HG03469 (cell line): ENCODE measurements at regions not wholly inside any gene's neighbourhood (a gene's known extent, or its start where the extent isn't known, plus 50 kb on each side); places are given as distances from the start of the nearest gene placed in this dataset.
"Not testable (repeated sequence)": the region's sequence is repeated elsewhere in the genome, so short reads cannot be mapped to it uniquely, and the experiment has no call there.

Experiments used
- ATAC-seq: cut with Tn5 transposase; IDR thresholded peaks from one replicate; pipeline ENCODE4 v1.9.1; 2021; ENCODE audit warnings: mild to moderate bottlenecking, moderate library complexity, moderate number of reproducible peaks; ENCODE audit not compliant: unreplicated experiment

DNA sequence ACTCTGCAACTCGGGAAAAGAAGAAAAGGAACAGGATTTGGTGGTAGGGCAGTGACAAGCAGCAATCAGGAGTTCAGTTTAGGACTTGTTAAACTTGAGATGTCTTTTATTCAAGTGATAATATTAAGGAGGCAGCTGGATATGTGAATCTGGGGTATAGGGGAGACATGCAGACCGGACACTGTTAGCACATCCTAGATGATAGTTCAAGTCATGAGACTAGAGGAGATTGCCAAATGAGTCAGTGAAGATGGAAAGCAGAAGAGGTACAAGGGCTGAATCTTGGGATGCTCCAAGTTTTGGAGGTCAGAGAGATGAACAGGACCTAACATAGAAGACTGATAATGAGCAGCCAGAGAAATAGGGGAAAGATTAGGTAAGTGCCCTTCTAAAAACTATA, 69.5 kb upstream of the PSME4 start:
- no peak for ATAC-seq

- ATAC-seq: no peak
Measured at GRCh38 chr2:54038835-54039234, 68.0 kb upstream of the PSME4 start.

- not testable (repeated sequence) for ATAC-seq
Measured at GRCh38 chr2:54031288-54031687, 60.5 kb upstream of the PSME4 start.

DNA sequence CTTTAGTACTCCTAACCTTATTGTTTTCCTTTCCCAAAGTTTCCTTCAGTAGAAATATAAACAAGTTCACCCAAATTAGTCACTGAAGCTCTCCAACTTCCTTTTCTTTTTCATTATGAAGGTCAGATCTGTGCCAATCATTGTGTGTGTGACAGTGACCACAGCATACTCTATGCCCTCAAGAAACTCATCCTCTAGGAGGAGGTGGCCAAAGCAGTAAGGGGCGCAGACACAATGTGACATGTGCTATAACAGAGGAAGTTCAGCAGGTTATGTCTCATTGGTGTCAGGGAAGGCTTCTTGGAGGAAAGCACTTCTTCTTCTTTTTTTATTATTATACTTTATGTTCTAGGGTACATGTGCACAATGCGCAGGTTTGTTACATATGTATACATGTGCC, 60.0 kb upstream of the PSME4 start:
- no peak for ATAC-seq

DNA sequence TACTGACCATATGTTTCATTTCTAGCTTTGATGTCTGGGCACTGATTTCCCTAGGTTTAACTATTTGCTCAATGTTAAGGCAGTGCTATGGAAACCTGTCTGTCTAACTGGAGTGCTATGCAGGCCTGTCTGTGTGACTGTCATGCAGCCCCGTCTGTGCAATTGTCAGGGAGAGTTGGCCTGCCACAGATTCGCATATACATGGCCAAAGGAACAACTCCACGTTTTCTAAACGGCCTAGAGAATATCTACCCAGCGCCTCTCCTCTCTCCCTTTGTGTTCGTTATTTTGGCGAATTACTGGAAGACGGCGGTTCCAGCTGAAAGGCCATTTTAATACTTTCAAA, 59.6 kb upstream of the PSME4 start:
- ATAC-seq: no peak

DNA sequence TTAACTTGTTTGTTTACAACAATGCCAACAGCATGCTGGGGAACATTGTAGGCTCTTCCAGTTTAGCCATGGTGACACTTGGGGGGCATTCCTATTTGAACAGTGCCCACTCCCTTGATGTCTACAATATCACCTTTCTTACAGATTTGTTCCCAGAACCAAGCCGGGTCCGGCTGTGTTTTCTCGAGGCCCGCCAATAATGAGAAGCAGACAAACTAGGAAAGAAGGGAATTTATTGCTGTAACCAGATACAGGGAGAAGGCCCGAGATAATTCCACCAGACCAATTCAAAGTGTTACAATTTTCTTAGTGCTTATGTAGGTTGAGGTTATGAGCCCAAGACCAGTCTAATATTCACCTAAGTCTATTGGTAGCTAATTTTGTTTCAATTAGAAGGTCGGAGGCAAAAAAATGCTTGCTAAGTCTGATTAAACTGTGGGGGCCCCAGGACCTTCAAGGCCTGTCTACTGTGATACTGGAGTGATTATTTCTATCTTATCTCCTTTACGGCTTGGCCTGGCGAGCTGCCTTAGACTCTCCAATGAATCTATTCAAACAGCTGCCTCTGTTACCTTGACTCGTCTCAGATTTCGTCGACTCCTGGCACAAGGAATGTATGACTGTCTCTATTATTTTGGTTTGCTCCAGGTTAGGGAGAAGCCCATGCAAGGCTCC, 59.1 kb upstream of the PSME4 start:
- no peak for ATAC-seq

- not testable (repeated sequence) for ATAC-seq
Measured at GRCh38 chr2:54025463-54026075, 54.8 kb upstream of the PSME4 start.

GRCh38 chr2:54024576-54024975, 53.8 kb upstream of the PSME4 start:
- ATAC-seq: no peak

- no peak for ATAC-seq
Measured at GRCh38 chr2:54021702-54022101, 50.9 kb upstream of the PSME4 start.

- no peak for ATAC-seq
Measured at GRCh38 chr2:54020793-54021414, 50.1 kb upstream of the PSME4 start.
